Natural killer cell treated with Interleukin-12 subunit alpha and Interleukin-12 subunit beta and Interleukin-15 and Interleukin-18, amount 100 ng/mL, for 72 hours (primary cell): ENCODE measurements at regions not wholly inside any gene's neighbourhood (a gene's known extent, or its start where the extent isn't known, plus 50 kb on each side); places are given as distances from the start of the nearest gene placed in this dataset.

Experiments
- ATAC-seq, 2 donors: fragments of 150-1000 bp; cut with Tn5 transposase in 1 of 2; sonication (Bioruptor Pico), chemical (Tn5 transposase) in 1 of 2; 2 replicates each; pipeline ENCODE4 v1.10.0; 2021
- DNase-seq: peaks from one replicate; pipeline ENCODE4 v3.0.0; 2022; ENCODE audit warnings: low spot score
- H3K27ac Mint-ChIP-seq, 2 donors: 1 replicate in 1 of 2; 2 replicates in 1 of 2; pipeline ENCODE4 v1.8.0; 2022; ENCODE audit warnings: mixed read lengths in 2 of 2, mild to moderate bottlenecking in 1 of 2, moderate library complexity in 1 of 2
- H3K27me3 Mint-ChIP-seq, 2 donors: 1 replicate in 1 of 2; 2 replicates in 1 of 2; pipeline ENCODE4 v1.8.0; 2022; ENCODE audit warnings: mixed read lengths in 2 of 2
- H3K36me3 Mint-ChIP-seq: one replicate; pipeline ENCODE4 v1.8.0; 2022; ENCODE audit warnings: mixed read lengths
- H3K4me1 Mint-ChIP-seq, 2 donors: 1 replicate in 1 of 2; 2 replicates in 1 of 2; pipeline ENCODE4 v1.8.0; 2022; ENCODE audit warnings: low read depth in 2 of 2, mixed read lengths in 2 of 2, mild to moderate bottlenecking in 1 of 2
- H3K4me3 Mint-ChIP-seq: one replicate; pipeline ENCODE4 v1.8.0; 2022; ENCODE audit warnings: mixed read lengths
- H3K9me3 Mint-ChIP-seq: 2 replicates; pipeline ENCODE4 v1.8.0; 2022; ENCODE audit warnings: mixed read lengths

GRCh38 chrX:20451929-20452328, 185.2 kb upstream of the RPS6KA3 start:
- no peaks in the 10 kb centered on the region for H3K36me3 Mint-ChIP-seq
- H3K9me3 Mint-ChIP-seq: no peaks in the 10 kb centered on the region
- ATAC-seq: no peak
- peak overlapping the region; percentile 88 to 89 for H3K27ac Mint-ChIP-seq
- peak overlapping the region; percentile 73 for H3K4me3 Mint-ChIP-seq
- DNase-seq: no peak
- H3K4me1 Mint-ChIP-seq: peaks cover 16 to 40% of the 10 kb centered on the region in 2 donors
- peaks cover 0 to 6% of the 10 kb centered on the region in 2 donors for H3K27me3 Mint-ChIP-seq

GRCh38 chrX:20445109-20445508, 178.4 kb upstream of the RPS6KA3 start:
- Mint-ChIP-seq H3K4me3 (peak overlapping the region; percentile 62), H3K27ac (peak overlapping the region in 1 of 2 donors; percentile 79), H3K9me3 (no peaks in the 10 kb centered on the region), H3K27me3 (peaks cover 0 to 6% of the 10 kb centered on the region in 2 donors), H3K36me3 (no peaks in the 10 kb centered on the region), H3K4me1 (peaks cover 14 to 36% of the 10 kb centered on the region in 2 donors)
- no peak for ATAC-seq
- DNase-seq: no peak

- DNase-seq: peak; percentile 81
- peak; percentile 80 to 89 for ATAC-seq
- Mint-ChIP-seq H3K36me3 (no peaks in the 10 kb centered on the region), H3K27ac (peak overlapping the region; percentile 43 to 58), H3K4me3 (peak overlapping the region; percentile 39), H3K4me1 (peaks cover 20 to 34% of the 10 kb centered on the region in 2 donors), H3K27me3 (peaks cover 0 to 6% of the 10 kb centered on the region in 2 donors), H3K9me3 (no peaks in the 10 kb centered on the region)
These were observed 175.9 kb upstream of the RPS6KA3 start for GRCh38 chrX:20442597-20442996.

GRCh38 chrX:20441123-20441522, 174.4 kb upstream of the RPS6KA3 start:
- H3K27me3 Mint-ChIP-seq: peaks cover 0 to 2% of the 10 kb centered on the region in 2 donors
- ATAC-seq (no peak), DNase-seq (no peak)
- no peaks in the 10 kb centered on the region for H3K36me3 Mint-ChIP-seq
- no peak overlapping the region for H3K27ac Mint-ChIP-seq
- H3K4me3 Mint-ChIP-seq: no peak overlapping the region
- H3K9me3 Mint-ChIP-seq: no peaks in the 10 kb centered on the region
- H3K4me1 Mint-ChIP-seq: peaks cover 21 to 37% of the 10 kb centered on the region in 2 donors

- peaks cover 14 to 26% of the 10 kb centered on the region in 2 donors for H3K4me1 Mint-ChIP-seq
- ATAC-seq: no peak
These were observed 172.3 kb upstream of the RPS6KA3 start for GRCh38 chrX:20438871-20439526.

GRCh38 chrX:20437683-20438082, 171.0 kb upstream of the RPS6KA3 start:
- Mint-ChIP-seq H3K27me3 (peaks cover 0 to 2% of the 10 kb centered on the region in 2 donors), H3K4me1 (peaks cover 13 to 18% of the 10 kb centered on the region in 2 donors), H3K27ac (peak overlapping the region; percentile 83 to 84), H3K36me3 (no peaks in the 10 kb centered on the region), H3K4me3 (peak overlapping the region; percentile 67), H3K9me3 (no peaks in the 10 kb centered on the region)
- DNase-seq (no peak), ATAC-seq (peak in 1 of 2 donors; percentile 62)

More at GRCh38 chrX:20438871-20439526, 172.3 kb upstream of the RPS6KA3 start:
- peaks cover 0 to 2% of the 10 kb centered on the region in 2 donors for H3K27me3 Mint-ChIP-seq
- no peaks in the 10 kb centered on the region for H3K9me3 Mint-ChIP-seq
- H3K27ac Mint-ChIP-seq: no peak overlapping the region
- no peaks in the 10 kb centered on the region for H3K36me3 Mint-ChIP-seq
- DNase-seq: no peak
- no peak overlapping the region for H3K4me3 Mint-ChIP-seq

- DNase-seq: no peak
- no peak for ATAC-seq
- Mint-ChIP-seq H3K9me3 (no peaks in the 10 kb centered on the region), H3K27me3 (peaks cover 0 to 2% of the 10 kb centered on the region in 2 donors), H3K36me3 (no peaks in the 10 kb centered on the region), H3K4me3 (no peak overlapping the region), H3K27ac (no peak overlapping the region), H3K4me1 (peaks cover 12 to 13% of the 10 kb centered on the region in 2 donors)
These were observed 169.2 kb upstream of the RPS6KA3 start for GRCh38 chrX:20435913-20436312.

- Mint-ChIP-seq H3K36me3 (no peaks in the 10 kb centered on the region), H3K27me3 (no peaks in the 10 kb centered on the region), H3K4me3 (no peak overlapping the region), H3K27ac (no peak overlapping the region), H3K4me1 (peaks cover 11 to 12% of the 10 kb centered on the region in 2 donors), H3K9me3 (no peaks in the 10 kb centered on the region)
- DNase-seq (no peak), ATAC-seq (no peak)
These were observed 168.3 kb upstream of the RPS6KA3 start for GRCh38 chrX:20434986-20435385.

GRCh38 chrX:20433388-20433775, 166.7 kb upstream of the RPS6KA3 start:
- H3K4me3 Mint-ChIP-seq: no peak overlapping the region
- no peak for ATAC-seq

GRCh38 chrX:20432746-20433387, 166.2 kb upstream of the RPS6KA3 start:
- DNase-seq (no peak), ATAC-seq (no peak)
- Mint-ChIP-seq H3K4me3 (no peak overlapping the region), H3K27me3 (no peaks in the 10 kb centered on the region), H3K4me1 (peaks cover 8 to 10% of the 10 kb centered on the region in 2 donors), H3K27ac (peak overlapping the region in 1 of 2 donors; percentile 47), H3K9me3 (no peaks in the 10 kb centered on the region), H3K36me3 (no peaks in the 10 kb centered on the region)

More at GRCh38 chrX:20433388-20433775, 166.7 kb upstream of the RPS6KA3 start:
- peak overlapping the region in 1 of 2 donors; percentile 47 for H3K27ac Mint-ChIP-seq
- H3K4me1 Mint-ChIP-seq: peaks cover 11 to 12% of the 10 kb centered on the region in 2 donors
- DNase-seq: no peak
- H3K36me3 Mint-ChIP-seq: no peaks in the 10 kb centered on the region
- H3K9me3 Mint-ChIP-seq: no peaks in the 10 kb centered on the region
- H3K27me3 Mint-ChIP-seq: no peaks in the 10 kb centered on the region

GRCh38 chrX:20432048-20432447, 165.3 kb upstream of the RPS6KA3 start:
- H3K36me3 Mint-ChIP-seq: no peaks in the 10 kb centered on the region
- ATAC-seq (no peak), DNase-seq (no peak)
- no peaks in the 10 kb centered on the region for H3K9me3 Mint-ChIP-seq
- no peak overlapping the region for H3K27ac Mint-ChIP-seq
- H3K4me3 Mint-ChIP-seq: no peak overlapping the region
- no peaks in the 10 kb centered on the region for H3K27me3 Mint-ChIP-seq
- peaks cover 4 to 5% of the 10 kb centered on the region in 2 donors for H3K4me1 Mint-ChIP-seq

GRCh38 chrX:20431486-20431885, 164.8 kb upstream of the RPS6KA3 start:
- no peak overlapping the region for H3K4me3 Mint-ChIP-seq
- H3K9me3 Mint-ChIP-seq: no peaks in the 10 kb centered on the region
- ATAC-seq: no peak
- no peaks in the 10 kb centered on the region for H3K27me3 Mint-ChIP-seq
- no peak for DNase-seq
- peaks cover 4 to 5% of the 10 kb centered on the region in 2 donors for H3K4me1 Mint-ChIP-seq
- no peak overlapping the region for H3K27ac Mint-ChIP-seq
- H3K36me3 Mint-ChIP-seq: no peaks in the 10 kb centered on the region

GRCh38 chrX:20427173-20427770, 160.6 kb upstream of the RPS6KA3 start:
- H3K4me1 Mint-ChIP-seq: no peaks in the 10 kb centered on the region
- H3K4me3 Mint-ChIP-seq: no peak overlapping the region
- no peaks in the 10 kb centered on the region for H3K36me3 Mint-ChIP-seq
- H3K27me3 Mint-ChIP-seq: peaks cover 0 to 2% of the 10 kb centered on the region in 2 donors
- ATAC-seq: no peak
- H3K9me3 Mint-ChIP-seq: no peaks in the 10 kb centered on the region
- no peak overlapping the region for H3K27ac Mint-ChIP-seq
- DNase-seq: no peak

- no peaks in the 10 kb centered on the region for H3K9me3 Mint-ChIP-seq
- H3K36me3 Mint-ChIP-seq: no peaks in the 10 kb centered on the region
- no peak for DNase-seq
- peaks cover 12 to 14% of the 10 kb centered on the region in 2 donors for H3K4me1 Mint-ChIP-seq
- peak in 1 of 2 donors; percentile 55 for ATAC-seq
- H3K27me3 Mint-ChIP-seq: peaks cover 0 to 2% of the 10 kb centered on the region in 2 donors
- no peak overlapping the region for H3K4me3 Mint-ChIP-seq
- no peak overlapping the region for H3K27ac Mint-ChIP-seq
These were observed 155.0 kb upstream of the RPS6KA3 start for GRCh38 chrX:20421697-20422096.
